Nephron (organoid): ENCODE measurements at regions not wholly inside any gene's neighbourhood (a gene's known extent, or its start where the extent isn't known, plus 50 kb on each side); places are given as distances from the start of the nearest gene placed in this dataset.

Experiments
- H3K27ac Mint-ChIP-seq, 3 experiments: 2 replicates each; pipeline ENCODE4 v1.8.0; 2020; ENCODE audit warnings: mixed read lengths in 3 of 3, mild to moderate bottlenecking in 2 of 3, moderate library complexity in 1 of 3
- H3K27me3 Mint-ChIP-seq: 2 replicates; pipeline ENCODE4 v1.8.0; 2021; ENCODE audit warnings: low read depth, mild to moderate bottlenecking, moderate library complexity, mixed read lengths
- H3K36me3 Mint-ChIP-seq: 2 replicates; pipeline ENCODE4 v1.8.0; 2020; ENCODE audit warnings: low read depth, mixed read lengths
- H3K4me1 Mint-ChIP-seq: 2 replicates; pipeline ENCODE4 v1.8.0; 2020; ENCODE audit warnings: mixed read lengths
- H3K4me3 Mint-ChIP-seq, 3 experiments: 2 replicates each; pipeline ENCODE4 v1.8.0; 2020; ENCODE audit warnings: mild to moderate bottlenecking in 3 of 3, mixed read lengths in 3 of 3, moderate library complexity in 2 of 3
- H3K9me3 Mint-ChIP-seq: 2 replicates; pipeline ENCODE4 v1.8.0; 2020; ENCODE audit warnings: mixed read lengths
- TF ChIP-seq, protein P1 (sequence below), 3 experiments: fragments of 200-600 bp; sonication (generic); IDR thresholded peaks; one replicate each; pipeline ENCODE4 v1.5.0; 2021; ENCODE audit warnings: antibody characterized with exemption in 3 of 3; ENCODE audit not compliant: unreplicated experiment in 3 of 3

DNA sequence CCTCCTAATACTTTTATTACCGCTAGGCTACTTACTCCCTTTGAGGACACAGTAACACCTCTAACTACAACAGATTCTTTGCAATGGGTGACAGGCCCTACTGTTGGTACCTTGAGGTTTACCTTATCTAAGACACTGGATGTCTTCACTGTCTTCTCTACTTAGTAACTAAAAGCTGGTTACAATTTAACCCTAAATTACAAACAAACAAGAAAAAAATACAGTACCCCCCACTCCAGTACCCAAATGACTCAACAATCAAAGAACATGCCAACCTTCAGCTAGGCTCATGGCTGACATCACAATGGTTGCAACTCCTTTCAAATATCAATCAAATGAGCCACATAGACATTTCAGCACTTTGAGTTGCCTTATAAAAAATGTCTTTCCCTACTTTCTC is 198.0 kb downstream of the GUCY2F start:
- H3K36me3 Mint-ChIP-seq, result no peaks in the 10 kb centered on the region
- no peak overlapping the region for H3K4me3 Mint-ChIP-seq
- no peaks in the 10 kb centered on the region for H3K27me3 Mint-ChIP-seq
- TF ChIP-seq, protein P1, sequence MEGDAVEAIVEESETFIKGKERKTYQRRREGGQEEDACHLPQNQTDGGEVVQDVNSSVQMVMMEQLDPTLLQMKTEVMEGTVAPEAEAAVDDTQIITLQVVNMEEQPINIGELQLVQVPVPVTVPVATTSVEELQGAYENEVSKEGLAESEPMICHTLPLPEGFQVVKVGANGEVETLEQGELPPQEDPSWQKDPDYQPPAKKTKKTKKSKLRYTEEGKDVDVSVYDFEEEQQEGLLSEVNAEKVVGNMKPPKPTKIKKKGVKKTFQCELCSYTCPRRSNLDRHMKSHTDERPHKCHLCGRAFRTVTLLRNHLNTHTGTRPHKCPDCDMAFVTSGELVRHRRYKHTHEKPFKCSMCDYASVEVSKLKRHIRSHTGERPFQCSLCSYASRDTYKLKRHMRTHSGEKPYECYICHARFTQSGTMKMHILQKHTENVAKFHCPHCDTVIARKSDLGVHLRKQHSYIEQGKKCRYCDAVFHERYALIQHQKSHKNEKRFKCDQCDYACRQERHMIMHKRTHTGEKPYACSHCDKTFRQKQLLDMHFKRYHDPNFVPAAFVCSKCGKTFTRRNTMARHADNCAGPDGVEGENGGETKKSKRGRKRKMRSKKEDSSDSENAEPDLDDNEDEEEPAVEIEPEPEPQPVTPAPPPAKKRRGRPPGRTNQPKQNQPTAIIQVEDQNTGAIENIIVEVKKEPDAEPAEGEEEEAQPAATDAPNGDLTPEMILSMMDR (IDR thresholded peaks at IDR 0.05; ENCODE audit: unreplicated experiment in 3 of 3), result no peak
- no peak overlapping the region for H3K27ac Mint-ChIP-seq
- H3K9me3 Mint-ChIP-seq, result peaks cover 2% of the 10 kb centered on the region
- peaks cover 12% of the 10 kb centered on the region for H3K4me1 Mint-ChIP-seq

DNA sequence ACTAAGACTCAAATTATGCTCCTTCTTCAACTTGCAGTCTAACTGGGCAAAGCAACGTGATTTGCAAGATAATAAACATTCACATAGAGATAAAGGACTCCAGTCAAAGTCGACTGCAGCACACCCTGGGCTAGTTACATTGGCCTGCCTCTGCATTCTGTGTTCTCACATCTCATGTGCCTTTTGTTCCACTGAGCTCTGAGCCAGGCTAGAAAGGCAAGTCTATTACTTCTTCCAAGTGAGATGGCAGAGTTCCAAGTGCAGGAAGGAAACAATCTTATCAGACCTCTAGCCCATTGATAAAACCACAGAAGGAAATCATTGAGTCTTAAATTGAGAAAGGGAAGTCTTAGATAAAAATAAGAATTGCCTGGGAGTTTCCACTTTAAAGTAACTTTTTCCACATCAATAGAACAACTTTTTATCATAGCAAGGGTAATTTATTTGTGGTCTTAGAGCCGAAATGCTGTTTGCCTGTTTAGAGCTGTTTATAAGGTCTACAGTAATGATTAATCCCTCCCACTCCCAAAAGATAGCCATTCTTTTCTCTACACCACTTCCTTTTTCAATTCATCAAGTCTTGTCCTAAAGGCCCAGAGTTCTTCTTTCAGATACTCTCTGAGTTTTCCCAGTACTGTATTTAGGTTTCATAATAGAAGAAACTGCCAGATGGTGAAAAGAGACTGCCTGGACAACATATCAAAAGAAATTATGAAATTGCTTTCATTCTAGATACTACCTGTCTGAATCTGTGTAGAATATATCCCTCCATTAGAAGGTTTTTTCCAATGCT is 200.2 kb downstream of the GUCY2F start:
- TF ChIP-seq, protein P1 (IDR thresholded peaks at IDR 0.05; ENCODE audit: unreplicated experiment in 3 of 3), result no peak
- Mint-ChIP-seq H3K4me1 (peaks cover 12% of the 10 kb centered on the region), H3K27ac (peak overlapping the region; percentile 45 to 87 (median 58)), H3K27me3 (no peaks in the 10 kb centered on the region), H3K4me3 (no peak overlapping the region), H3K9me3 (peaks cover 2% of the 10 kb centered on the region), H3K36me3 (no peaks in the 10 kb centered on the region)

DNA sequence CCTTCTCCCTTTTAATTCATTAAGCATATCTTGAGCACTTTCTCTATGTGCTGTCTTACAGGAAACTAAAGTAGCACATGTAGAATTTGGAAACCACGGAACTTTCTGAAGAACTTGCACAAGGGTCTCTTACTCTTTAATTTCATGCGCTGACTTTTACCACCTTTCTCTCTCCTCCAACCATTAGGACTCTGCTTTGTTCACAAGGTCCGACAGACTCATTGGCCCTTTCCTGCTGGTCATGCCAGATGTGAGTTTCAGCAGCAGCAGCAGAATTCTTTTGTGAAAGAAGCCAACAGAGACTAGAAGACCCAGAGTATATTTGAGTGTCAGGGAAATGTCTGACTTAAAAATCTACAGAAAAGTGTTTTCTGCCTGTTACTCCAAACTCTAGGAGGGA is 207.1 kb downstream of the GUCY2F start:
- TF ChIP-seq, protein P1 (IDR thresholded peaks at IDR 0.05; ENCODE audit: unreplicated experiment in 3 of 3), result no peak
- H3K27ac Mint-ChIP-seq, result no peak overlapping the region

DNA sequence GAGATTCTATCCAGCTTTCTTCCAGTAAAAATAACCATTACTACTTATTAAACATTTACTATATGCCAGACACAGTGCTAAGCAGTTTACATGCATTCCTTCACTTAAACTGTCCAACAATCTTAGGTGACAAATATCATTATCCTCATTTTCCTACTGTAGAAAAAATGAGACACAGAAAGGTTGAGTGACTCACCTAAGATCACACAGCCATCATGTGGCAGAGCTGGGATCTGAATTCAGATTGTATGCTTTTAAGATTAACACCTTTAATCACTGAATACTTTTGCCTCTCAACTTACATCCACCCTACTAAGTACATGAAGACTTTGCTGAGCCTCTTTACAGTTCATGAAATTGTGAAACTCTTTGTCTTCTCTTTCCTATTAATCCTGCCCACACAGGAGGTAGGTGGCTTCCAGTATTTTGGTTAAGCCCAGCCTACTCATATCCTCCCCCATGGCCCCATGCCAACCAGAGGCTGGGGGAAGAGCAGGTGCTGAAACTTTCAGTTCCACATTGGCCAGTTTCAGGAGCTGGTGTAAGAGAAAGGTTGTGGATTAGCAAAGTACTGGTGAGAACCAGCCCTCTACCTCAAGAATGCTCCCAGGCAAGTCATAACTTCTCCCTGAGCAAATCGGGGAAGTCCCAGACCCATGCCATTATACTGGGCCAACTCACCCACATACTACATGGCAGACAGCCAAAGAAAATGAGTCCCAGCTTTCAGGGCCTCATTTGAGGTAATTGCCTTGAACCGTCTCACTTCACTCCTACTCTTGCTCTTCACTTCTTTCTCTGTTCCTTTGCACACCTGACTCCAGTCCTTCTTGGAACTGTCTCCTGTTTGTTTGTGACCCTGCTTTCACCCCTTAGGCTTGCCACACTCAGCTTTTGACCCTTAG is 211.1 kb downstream of the GUCY2F start:
- no peaks in the 10 kb centered on the region for H3K4me1 Mint-ChIP-seq
- TF ChIP-seq, protein P1 (IDR thresholded peaks at IDR 0.05; ENCODE audit: unreplicated experiment in 3 of 3), result no peak
- H3K36me3 Mint-ChIP-seq, result no peaks in the 10 kb centered on the region
- H3K27me3 Mint-ChIP-seq, result no peaks in the 10 kb centered on the region
- H3K27ac Mint-ChIP-seq, result no peak overlapping the region
- no peaks in the 10 kb centered on the region for H3K9me3 Mint-ChIP-seq
- H3K4me3 Mint-ChIP-seq, result no peak overlapping the region

More for the DNA sequence above, 207.1 kb downstream of the GUCY2F start:
- no peak overlapping the region for H3K4me3 Mint-ChIP-seq
- no peaks in the 10 kb centered on the region for H3K4me1 Mint-ChIP-seq
- H3K9me3 Mint-ChIP-seq, result peaks cover 1% of the 10 kb centered on the region
- H3K27me3 Mint-ChIP-seq, result no peaks in the 10 kb centered on the region
- H3K36me3 Mint-ChIP-seq, result no peaks in the 10 kb centered on the region

DNA sequence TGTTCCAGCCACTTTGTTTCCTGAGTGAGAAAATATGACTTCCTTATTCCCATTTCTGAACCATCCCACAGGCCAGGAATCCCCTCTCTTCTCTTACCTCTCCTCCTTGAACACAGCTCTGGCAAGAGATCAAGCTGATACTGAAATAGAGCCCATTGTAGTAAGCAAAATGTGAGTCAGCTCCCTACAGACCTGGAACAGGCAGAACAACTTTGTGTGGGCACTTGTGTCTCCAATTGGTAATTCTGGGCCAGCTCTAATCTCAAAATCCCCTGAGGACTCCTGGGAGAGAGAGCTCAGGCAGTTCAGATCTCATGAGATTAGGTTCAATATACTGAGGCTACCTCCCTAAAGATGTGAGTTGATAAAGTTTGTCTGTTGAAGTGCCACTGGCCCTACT is 213.5 kb downstream of the GUCY2F start:
- Mint-ChIP-seq H3K27me3 (no peaks in the 10 kb centered on the region), H3K27ac (no peak overlapping the region), H3K4me3 (no peak overlapping the region), H3K4me1 (no peaks in the 10 kb centered on the region), H3K9me3 (no peaks in the 10 kb centered on the region), H3K36me3 (no peaks in the 10 kb centered on the region)
- TF ChIP-seq, protein P1 (IDR thresholded peaks at IDR 0.05; ENCODE audit: unreplicated experiment in 3 of 3), result no peak
